SU-DHL-6 (cell line): ENCODE measurements at regions not wholly inside any gene's neighbourhood (a gene's known extent, or its start where the extent isn't known, plus 50 kb on each side); places are given as distances from the start of the nearest gene placed in this dataset.

Experiments used
- H2AFZ ChIP-seq: fragments of 200-600 bp; sonication (generic); 2 replicates; pipeline ENCODE4 v1.6.1; 2014; ENCODE audit warnings: low read depth, mild to moderate bottlenecking, moderate library complexity, mixed read lengths, antibody characterized with exemption, low read length; ENCODE audit not compliant: severe bottlenecking
- H3F3A ChIP-seq: fragments of 200-600 bp; shearing (Covaris generic); 2 replicates; pipeline ENCODE4 v1.6.0; 2016; ENCODE audit warnings: antibody characterized with exemption, mild to moderate bottlenecking; ENCODE audit not compliant: insufficient read depth
- H3K27ac ChIP-seq: fragments of 200-600 bp; sonication (generic); 2 replicates; pipeline ENCODE4 v1.5.1; 2016; ENCODE audit warnings: low read depth, mild to moderate bottlenecking, low read length, moderate library complexity, mixed read lengths
- H3K27me3 ChIP-seq: fragments of 200-600 bp; sonication (generic), shearing (Covaris generic); 2 replicates; pipeline ENCODE4 v1.6.0; 2014; ENCODE audit warnings: mild to moderate bottlenecking, low read length
- H3K36me3 ChIP-seq: fragments of 200-600 bp; sonication (generic); 2 replicates; pipeline ENCODE4 v1.6.1; 2014; ENCODE audit warnings: mild to moderate bottlenecking, low read length, mixed read lengths
- H3K4me2 ChIP-seq: fragments of 300-600, 200-600 bp; shearing (Covaris generic), sonication (generic); 2 replicates; pipeline ENCODE4 v1.6.0; 2014; ENCODE audit warnings: low read length, low read depth, mild to moderate bottlenecking; ENCODE audit not compliant: poor library complexity, severe bottlenecking
- H3K4me3 ChIP-seq: fragments of 200-600 bp; sonication (generic); 2 replicates; pipeline ENCODE4 v1.5.1; 2014; ENCODE audit warnings: antibody characterized with exemption, low read length, mild to moderate bottlenecking, mixed read lengths; ENCODE audit not compliant: insufficient read depth, poor library complexity, severe bottlenecking
- H3K79me2 ChIP-seq: fragments of 200-600 bp; sonication (generic); 2 replicates; pipeline ENCODE4 v1.6.1; 2014; ENCODE audit warnings: mild to moderate bottlenecking, low read length, moderate library complexity; ENCODE audit not compliant: insufficient read depth
- H3K9ac ChIP-seq: fragments of 200-600 bp; sonication (generic); 2 replicates; pipeline ENCODE4 v1.7.0; 2014; ENCODE audit warnings: mild to moderate bottlenecking, low read length
- H3K9me2 ChIP-seq: fragments of 200-600 bp; sonication (generic); replicated peaks from 2 replicates; pipeline ENCODE4 v1.6.1; 2014; ENCODE audit warnings: low read length; ENCODE audit not compliant: insufficient read depth
- H3K9me3 ChIP-seq: fragments of 200-600 bp; sonication (generic); 2 replicates; pipeline ENCODE4 v1.6.1; 2014; ENCODE audit warnings: low read length, mixed read lengths; ENCODE audit not compliant: insufficient read depth
- H4K20me1 ChIP-seq: fragments of 200-600 bp; sonication (generic); 2 replicates; pipeline ENCODE4 v1.6.1; 2014; ENCODE audit warnings: low read depth, mild to moderate bottlenecking, antibody characterized with exemption, low read length, moderate library complexity, mixed read lengths
- EZH2phosphoT487 ChIP-seq: fragments of 200-600 bp; sonication (generic), shearing (Covaris generic); conservative IDR thresholded peaks from 2 replicates; pipeline ENCODE4 v1.6.1; 2018; ENCODE audit warnings: mild to moderate bottlenecking, antibody characterized with exemption, low read length, moderate library complexity, mixed read lengths
- TF ChIP-seq, protein P1 (sequence below): fragments of 200-600 bp; sonication (generic); IDR thresholded peaks from one replicate; pipeline ENCODE4 v1.5.1; 2017; ENCODE audit warnings: antibody characterized with exemption, mild to moderate bottlenecking, low read length, moderate library complexity; ENCODE audit not compliant: insufficient read depth, poor library complexity, severe bottlenecking

DNA sequence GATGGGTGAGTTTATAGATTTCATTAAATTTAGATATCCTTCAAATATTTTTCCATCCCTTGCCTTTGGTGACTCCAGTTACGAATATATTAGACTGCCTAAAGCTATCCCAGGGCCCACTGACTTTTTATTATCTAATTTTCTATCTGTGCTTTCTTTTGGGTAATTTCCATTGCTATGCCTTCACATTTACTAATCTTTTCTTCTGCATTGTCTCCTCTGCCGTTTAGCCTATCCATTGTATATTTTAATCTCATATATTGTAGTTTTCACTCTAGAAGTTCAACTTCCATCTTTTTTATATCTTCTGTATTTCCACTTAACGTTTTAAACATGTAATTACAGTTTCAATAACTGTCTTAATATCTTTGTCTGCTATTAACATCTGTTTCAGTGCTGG lies 78.6 kb upstream of the HDAC9 start:
- Histone ChIP-seq H3K79me2 (no peaks in the 10 kb centered on the region), H3K9ac (no peak overlapping the region), H3F3A (no peaks in the 10 kb centered on the region)

DNA sequence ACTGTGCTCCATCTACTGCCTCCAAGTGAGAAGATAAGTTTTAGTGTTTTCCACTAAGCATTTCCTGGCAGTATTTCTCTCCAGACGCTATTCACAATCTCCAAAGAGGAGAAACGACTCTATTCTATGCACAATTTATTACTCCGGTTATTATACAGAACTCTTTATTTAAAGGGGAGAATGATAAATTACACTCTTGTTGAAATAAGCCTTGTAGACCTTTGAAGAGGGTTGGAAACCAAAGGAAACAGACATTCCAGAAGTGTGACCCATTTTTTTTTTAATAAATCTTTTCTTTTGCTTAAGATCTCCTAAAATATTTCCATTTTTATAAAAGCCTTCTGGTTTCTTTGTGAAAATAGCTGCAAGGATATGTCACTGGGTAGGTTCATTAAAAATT lies 76.1 kb upstream of the HDAC9 start:
- no peak overlapping the region for H3K27ac ChIP-seq

More for the DNA sequence above, 78.6 kb upstream of the HDAC9 start:
- H3K4me2 ChIP-seq: no peak overlapping the region
- H3K36me3 ChIP-seq: no peaks in the 10 kb centered on the region
- no peak overlapping the region for H3K27ac ChIP-seq
- no peaks in the 10 kb centered on the region for H3K9me2 ChIP-seq
- no peaks in the 10 kb centered on the region for H4K20me1 ChIP-seq
- H2AFZ ChIP-seq: no peak overlapping the region
- no peak for TF ChIP-seq EZH2phosphoT487
- TF ChIP-seq, protein P1, sequence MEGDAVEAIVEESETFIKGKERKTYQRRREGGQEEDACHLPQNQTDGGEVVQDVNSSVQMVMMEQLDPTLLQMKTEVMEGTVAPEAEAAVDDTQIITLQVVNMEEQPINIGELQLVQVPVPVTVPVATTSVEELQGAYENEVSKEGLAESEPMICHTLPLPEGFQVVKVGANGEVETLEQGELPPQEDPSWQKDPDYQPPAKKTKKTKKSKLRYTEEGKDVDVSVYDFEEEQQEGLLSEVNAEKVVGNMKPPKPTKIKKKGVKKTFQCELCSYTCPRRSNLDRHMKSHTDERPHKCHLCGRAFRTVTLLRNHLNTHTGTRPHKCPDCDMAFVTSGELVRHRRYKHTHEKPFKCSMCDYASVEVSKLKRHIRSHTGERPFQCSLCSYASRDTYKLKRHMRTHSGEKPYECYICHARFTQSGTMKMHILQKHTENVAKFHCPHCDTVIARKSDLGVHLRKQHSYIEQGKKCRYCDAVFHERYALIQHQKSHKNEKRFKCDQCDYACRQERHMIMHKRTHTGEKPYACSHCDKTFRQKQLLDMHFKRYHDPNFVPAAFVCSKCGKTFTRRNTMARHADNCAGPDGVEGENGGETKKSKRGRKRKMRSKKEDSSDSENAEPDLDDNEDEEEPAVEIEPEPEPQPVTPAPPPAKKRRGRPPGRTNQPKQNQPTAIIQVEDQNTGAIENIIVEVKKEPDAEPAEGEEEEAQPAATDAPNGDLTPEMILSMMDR: no peak
- H3K4me3 ChIP-seq: no peak overlapping the region
- no peaks in the 10 kb centered on the region for H3K9me3 ChIP-seq
- no peaks in the 10 kb centered on the region for H3K27me3 ChIP-seq

GRCh38 chr7:18420108-18420507 lies 75.4 kb upstream of the HDAC9 start:
- Histone ChIP-seq H3K79me2 (no peaks in the 10 kb centered on the region), H3K9me2 (no peaks in the 10 kb centered on the region), H3K9ac (no peak overlapping the region), H3K4me3 (no peak overlapping the region), H3K27ac (no peak overlapping the region), H2AFZ (no peak overlapping the region), H3K27me3 (no peaks in the 10 kb centered on the region), H3K4me2 (no peak overlapping the region), H3K9me3 (no peaks in the 10 kb centered on the region), H3K36me3 (no peaks in the 10 kb centered on the region), H4K20me1 (no peaks in the 10 kb centered on the region), H3F3A (no peaks in the 10 kb centered on the region)
- TF ChIP-seq EZH2phosphoT487: no peak
- TF ChIP-seq, protein P1: no peak

More for the DNA sequence above, 76.1 kb upstream of the HDAC9 start:
- Histone ChIP-seq H3K9me2 (no peaks in the 10 kb centered on the region), H3K9ac (no peak overlapping the region), H3K4me2 (no peak overlapping the region), H3K4me3 (no peak overlapping the region), H4K20me1 (no peaks in the 10 kb centered on the region), H3K9me3 (no peaks in the 10 kb centered on the region), H2AFZ (no peak overlapping the region), H3F3A (no peaks in the 10 kb centered on the region), H3K36me3 (no peaks in the 10 kb centered on the region), H3K79me2 (no peaks in the 10 kb centered on the region), H3K27me3 (no peaks in the 10 kb centered on the region)
- TF ChIP-seq, protein P1: no peak
- no peak for TF ChIP-seq EZH2phosphoT487
